ENCODE measurements at regions not wholly inside any gene's neighbourhood (a gene's known extent, or its start where the extent isn't known, plus 50 kb on each side); places are given as distances from the start of the nearest gene placed in this dataset.

- TF ChIP-seq, protein P1, sequence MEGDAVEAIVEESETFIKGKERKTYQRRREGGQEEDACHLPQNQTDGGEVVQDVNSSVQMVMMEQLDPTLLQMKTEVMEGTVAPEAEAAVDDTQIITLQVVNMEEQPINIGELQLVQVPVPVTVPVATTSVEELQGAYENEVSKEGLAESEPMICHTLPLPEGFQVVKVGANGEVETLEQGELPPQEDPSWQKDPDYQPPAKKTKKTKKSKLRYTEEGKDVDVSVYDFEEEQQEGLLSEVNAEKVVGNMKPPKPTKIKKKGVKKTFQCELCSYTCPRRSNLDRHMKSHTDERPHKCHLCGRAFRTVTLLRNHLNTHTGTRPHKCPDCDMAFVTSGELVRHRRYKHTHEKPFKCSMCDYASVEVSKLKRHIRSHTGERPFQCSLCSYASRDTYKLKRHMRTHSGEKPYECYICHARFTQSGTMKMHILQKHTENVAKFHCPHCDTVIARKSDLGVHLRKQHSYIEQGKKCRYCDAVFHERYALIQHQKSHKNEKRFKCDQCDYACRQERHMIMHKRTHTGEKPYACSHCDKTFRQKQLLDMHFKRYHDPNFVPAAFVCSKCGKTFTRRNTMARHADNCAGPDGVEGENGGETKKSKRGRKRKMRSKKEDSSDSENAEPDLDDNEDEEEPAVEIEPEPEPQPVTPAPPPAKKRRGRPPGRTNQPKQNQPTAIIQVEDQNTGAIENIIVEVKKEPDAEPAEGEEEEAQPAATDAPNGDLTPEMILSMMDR (IDR thresholded peaks at IDR 0.05) = no peak
- no peak for TF ChIP-seq ZFX (IDR thresholded peaks at IDR 0.05; ENCODE audit: borderline replicate concordance)
Observed at GRCh38 chr4:159722052-159722451, 619.2 kb downstream of the RAPGEF2 start.

Measured in 22Rv1 (cell line).